ENCODE measurements at regions not wholly inside any gene's neighbourhood (a gene's known extent, or its start where the extent isn't known, plus 50 kb on each side); places are given as distances from the start of the nearest gene placed in this dataset.

DNA sequence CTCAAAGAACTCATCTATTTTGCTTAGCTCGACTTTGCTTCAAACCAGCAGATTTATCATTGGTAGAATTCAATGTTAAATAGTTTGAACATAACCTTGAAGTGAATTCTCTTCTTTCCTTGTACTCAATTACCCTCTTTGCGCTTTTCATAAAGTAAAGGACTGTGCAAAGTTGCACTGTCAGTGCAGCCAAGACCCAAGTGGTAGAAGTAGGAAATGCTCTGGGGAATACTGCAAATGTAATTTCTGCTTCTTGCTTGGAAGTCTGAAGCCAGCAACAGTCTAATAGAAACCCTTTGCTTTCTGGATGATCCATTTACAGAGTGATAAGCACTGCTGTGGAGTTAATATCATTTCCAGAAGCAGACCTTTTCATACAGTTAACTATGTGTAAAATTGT, 936.7 kb upstream of the TMPRSS15 start:
- no TSS peak for BruUV-seq (replicated peaks)
- ChIA-PET CTCF (ENCODE audit: unreplicated experiment) (no interaction called here), POLR2A (no interaction called here)
- Histone ChIP-seq H3K36me3 (ENCODE audit: insufficient read depth, low read length) (no peaks in the 10 kb centered on the region), H2AFZ (ENCODE audit: low read length) (no peak overlapping the region), H4K20me1 (ENCODE audit: insufficient read depth, low read length) (no peaks in the 10 kb centered on the region), H3K4me1 (ENCODE audit: insufficient read depth, low read length, poor library complexity, severe bottlenecking) (no peaks in the 10 kb centered on the region), H3K79me2 (ENCODE audit: insufficient read depth, low read depth, low read length) (no peaks in the 10 kb centered on the region), H3K4me2 (ENCODE audit: low read length) (no peak overlapping the region), H3K9me2 (ENCODE audit: insufficient read depth, low read length) (no peaks in the 10 kb centered on the region), H3K27ac (ENCODE audit: low read depth, low read length, poor library complexity, severe bottlenecking) (no peak overlapping the region), H3K4me3 (ENCODE audit: low read depth, low read length, poor library complexity, severe bottlenecking) (no peak overlapping the region), H3K9me3 (ENCODE audit: low read length) (peaks cover 30% of the 10 kb centered on the region; the same call in 1 of the 2 replicates)
- DNase-seq (ENCODE audit: low spot score), result no peak
- TF ChIP-seq EZH2phosphoT487 (IDR thresholded peaks at IDR 0.05; ENCODE audit: borderline replicate concordance, low read depth, low read length), result no peak
- no peak for TF ChIP-seq CTCF (conservative IDR thresholded peaks at IDR 0.05; ENCODE audit: low read length)
- intact Hi-C loops (cut with micrococcal nuclease; ENCODE audit: unreplicated experiment), result no loop called here

- no peaks in the 10 kb centered on the region for H3K4me1 ChIP-seq (ENCODE audit: insufficient read depth, low read length, poor library complexity, severe bottlenecking)
- H3K36me3 ChIP-seq (ENCODE audit: insufficient read depth, low read length), result no peaks in the 10 kb centered on the region
- CTCF ChIA-PET (ENCODE audit: unreplicated experiment), result no interaction called here
- no peak overlapping the region for H3K27ac ChIP-seq (ENCODE audit: low read depth, low read length, poor library complexity, severe bottlenecking)
- H3K4me3 ChIP-seq (ENCODE audit: low read depth, low read length, poor library complexity, severe bottlenecking), result no peak overlapping the region
- H3K9me3 ChIP-seq (ENCODE audit: low read length), result peaks cover 30% of the 10 kb centered on the region; the same call in 1 of the 2 replicates
- POLR2A ChIA-PET, result no interaction called here
- no TSS peak for BruUV-seq (replicated peaks)
- no peak overlapping the region for H3K4me2 ChIP-seq (ENCODE audit: low read length)
- H4K20me1 ChIP-seq (ENCODE audit: insufficient read depth, low read length), result no peaks in the 10 kb centered on the region
- intact Hi-C loops (cut with micrococcal nuclease; ENCODE audit: unreplicated experiment), result no loop called here
- no peak for DNase-seq (ENCODE audit: low spot score)
- TF ChIP-seq EZH2phosphoT487 (IDR thresholded peaks at IDR 0.05; ENCODE audit: borderline replicate concordance, low read depth, low read length), result no peak
- TF ChIP-seq CTCF (conservative IDR thresholded peaks at IDR 0.05; ENCODE audit: low read length), result no peak
- H2AFZ ChIP-seq (ENCODE audit: low read length), result no peak overlapping the region
- no peaks in the 10 kb centered on the region for H3K9me2 ChIP-seq (ENCODE audit: insufficient read depth, low read length)
- no peaks in the 10 kb centered on the region for H3K79me2 ChIP-seq (ENCODE audit: insufficient read depth, low read depth, low read length)
Observed at GRCh38 chr21:19340954-19341353, 937.4 kb upstream of the TMPRSS15 start.

DNA sequence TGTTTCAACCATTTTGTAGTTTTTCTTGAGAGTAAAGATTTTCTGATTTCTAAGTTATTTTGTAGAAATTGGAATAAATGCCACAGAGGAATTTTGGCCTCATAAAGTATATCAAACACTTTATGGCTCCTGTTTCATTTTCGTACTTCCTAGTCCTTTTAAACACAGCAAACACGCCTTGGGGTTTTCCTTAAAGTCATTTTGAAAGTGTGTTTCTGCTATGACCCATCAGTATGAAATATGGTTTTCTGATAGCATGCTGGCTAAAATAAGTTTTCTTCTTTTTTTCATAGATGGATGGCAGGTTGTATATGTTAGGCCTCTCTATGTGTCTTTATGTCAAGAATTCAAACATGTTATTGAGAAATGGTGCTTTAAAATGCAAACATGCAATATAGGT, 940.1 kb upstream of the TMPRSS15 start:
- ChIA-PET POLR2A (no interaction called here), CTCF (ENCODE audit: unreplicated experiment) (no interaction called here)
- no TSS peak for BruUV-seq (replicated peaks)
- H3K9me2 ChIP-seq (ENCODE audit: insufficient read depth, low read length), result no peaks in the 10 kb centered on the region
- H2AFZ ChIP-seq (ENCODE audit: low read length), result no peak overlapping the region
- no peak overlapping the region for H3K27ac ChIP-seq (ENCODE audit: low read depth, low read length, poor library complexity, severe bottlenecking)
- no peak overlapping the region for H3K4me3 ChIP-seq (ENCODE audit: low read depth, low read length, poor library complexity, severe bottlenecking)
- TF ChIP-seq EZH2phosphoT487 (IDR thresholded peaks at IDR 0.05; ENCODE audit: borderline replicate concordance, low read depth, low read length), result no peak
- TF ChIP-seq CTCF (conservative IDR thresholded peaks at IDR 0.05; ENCODE audit: low read length), result no peak
- H3K9me3 ChIP-seq (ENCODE audit: low read length), result peaks cover 30% of the 10 kb centered on the region; the same call in 1 of the 2 replicates
- H4K20me1 ChIP-seq (ENCODE audit: insufficient read depth, low read length), result no peaks in the 10 kb centered on the region
- no peak for DNase-seq (ENCODE audit: low spot score)
- intact Hi-C loops (cut with micrococcal nuclease; ENCODE audit: unreplicated experiment), result no loop called here
- no peak overlapping the region for H3K4me2 ChIP-seq (ENCODE audit: low read length)
- H3K79me2 ChIP-seq (ENCODE audit: insufficient read depth, low read depth, low read length), result no peaks in the 10 kb centered on the region
- no peaks in the 10 kb centered on the region for H3K4me1 ChIP-seq (ENCODE audit: insufficient read depth, low read length, poor library complexity, severe bottlenecking)
- no peaks in the 10 kb centered on the region for H3K36me3 ChIP-seq (ENCODE audit: insufficient read depth, low read length)

Measured in OCI-LY7 (cell line).